ENCODE measurements at regions not wholly inside any gene's neighbourhood (a gene's known extent, or its start where the extent isn't known, plus 50 kb on each side); places are given as distances from the start of the nearest gene placed in this dataset.
A peak's percentile ranks its signal among the peaks of the same experiment; 100 is the strongest.

GRCh38 chr2:145344076-145344724, 824.3 kb upstream of the ZEB2 start:
- no peak overlapping the region for H3K4me3 ChIP-seq (ENCODE audit: insufficient read depth in 1 of 2, low read depth in 1 of 2, low read length in 2 of 2)
- no peak overlapping the region for H4K8ac ChIP-seq (ENCODE audit: low read length)
- no peaks in the 10 kb centered on the region for H3K9me3 ChIP-seq (ENCODE audit: control insufficient read depth, low read length)
- H2AFZ ChIP-seq (ENCODE audit: low read depth, low read length) = no peak overlapping the region
- H2BK5ac ChIP-seq (ENCODE audit: low read depth, low read length, poor library complexity, severe bottlenecking) = no peak overlapping the region
- no peak overlapping the region for H3K4ac ChIP-seq (ENCODE audit: low read depth in 1 of 2, low read length in 2 of 2)
- H2BK12ac ChIP-seq (ENCODE audit: low read length in 2 of 2) = no peak overlapping the region
- no peaks in the 10 kb centered on the region for H3K36me3 ChIP-seq (ENCODE audit: control insufficient read depth in 1 of 2, insufficient read depth in 2 of 2, low read depth in 1 of 2, low read length in 2 of 2)
- H3K27me3 ChIP-seq (ENCODE audit: control insufficient read depth in 1 of 2, insufficient read depth in 1 of 2, low read length in 2 of 2) = no peaks in the 10 kb centered on the region
- no peak overlapping the region for H2BK15ac ChIP-seq (ENCODE audit: low read depth, poor library complexity, severe bottlenecking)
- H2AK5ac ChIP-seq (ENCODE audit: low read length, severe bottlenecking) = no peak overlapping the region
- no peak overlapping the region for H3K4me2 ChIP-seq (ENCODE audit: low read length, poor library complexity, severe bottlenecking)
- H3K23ac ChIP-seq (ENCODE audit: low read length in 2 of 2) = no peak overlapping the region
- H3K9ac ChIP-seq (ENCODE audit: low read length) = no peak overlapping the region
- no peaks in the 10 kb centered on the region for H3K4me1 ChIP-seq (ENCODE audit: control insufficient read depth, insufficient read depth, low read depth, low read length)
- no peak overlapping the region for H3K27ac ChIP-seq (ENCODE audit: low read length, poor library complexity, severe bottlenecking)
- H3K14ac ChIP-seq (ENCODE audit: low read length in 2 of 2) = no peak overlapping the region
- H4K91ac ChIP-seq (ENCODE audit: low read length) = no peak overlapping the region
- DNase-seq = peak; percentile 33
- H2BK120ac ChIP-seq (ENCODE audit: low read depth, low read length) = no peak overlapping the region
- H3K18ac ChIP-seq (ENCODE audit: low read depth in 1 of 2, low read length in 2 of 2) = no peak overlapping the region
- H3K79me1 ChIP-seq (replicated peaks; ENCODE audit: low read length, poor library complexity, severe bottlenecking) = no peaks in the 10 kb centered on the region

- Histone ChIP-seq H2BK120ac (ENCODE audit: low read depth, low read length) (no peak overlapping the region), H3K23ac (ENCODE audit: low read length in 2 of 2) (no peak overlapping the region), H3K27ac (ENCODE audit: low read length, poor library complexity, severe bottlenecking) (no peak overlapping the region), H3K4me1 (ENCODE audit: control insufficient read depth, insufficient read depth, low read depth, low read length) (no peaks in the 10 kb centered on the region), H3K9me3 (ENCODE audit: control insufficient read depth, low read length) (no peaks in the 10 kb centered on the region), H2AK5ac (ENCODE audit: low read length, severe bottlenecking) (no peak overlapping the region), H2BK5ac (ENCODE audit: low read depth, low read length, poor library complexity, severe bottlenecking) (no peak overlapping the region), H4K8ac (ENCODE audit: low read length) (no peak overlapping the region), H2AFZ (ENCODE audit: low read depth, low read length) (no peak overlapping the region), H3K4ac (ENCODE audit: low read depth in 1 of 2, low read length in 2 of 2) (no peak overlapping the region), H3K9ac (ENCODE audit: low read length) (no peak overlapping the region), H3K4me2 (ENCODE audit: low read length, poor library complexity, severe bottlenecking) (no peak overlapping the region), H2BK15ac (ENCODE audit: low read depth, poor library complexity, severe bottlenecking) (no peak overlapping the region), H3K18ac (ENCODE audit: low read depth in 1 of 2, low read length in 2 of 2) (no peak overlapping the region), H3K36me3 (ENCODE audit: control insufficient read depth in 1 of 2, insufficient read depth in 2 of 2, low read depth in 1 of 2, low read length in 2 of 2) (no peaks in the 10 kb centered on the region), H4K91ac (ENCODE audit: low read length) (no peak overlapping the region), H3K79me1 (replicated peaks; ENCODE audit: low read length, poor library complexity, severe bottlenecking) (no peaks in the 10 kb centered on the region), H2BK12ac (ENCODE audit: low read length in 2 of 2) (no peak overlapping the region), H3K14ac (ENCODE audit: low read length in 2 of 2) (no peak overlapping the region), H3K27me3 (ENCODE audit: control insufficient read depth in 1 of 2, insufficient read depth in 1 of 2, low read length in 2 of 2) (no peaks in the 10 kb centered on the region), H3K4me3 (ENCODE audit: insufficient read depth in 1 of 2, low read depth in 1 of 2, low read length in 2 of 2) (no peak overlapping the region)
- DNase-seq = no peak
- 100% methylated on average over 2 of the region's 2 CpGs for WGBS
Observed at GRCh38 chr2:145343287-145343686, 823.4 kb upstream of the ZEB2 start.

- Histone ChIP-seq H4K91ac (ENCODE audit: low read length) (no peak overlapping the region), H3K27me3 (ENCODE audit: control insufficient read depth in 1 of 2, insufficient read depth in 1 of 2, low read length in 2 of 2) (no peaks in the 10 kb centered on the region), H2BK15ac (ENCODE audit: low read depth, poor library complexity, severe bottlenecking) (no peak overlapping the region), H3K36me3 (ENCODE audit: control insufficient read depth in 1 of 2, insufficient read depth in 2 of 2, low read depth in 1 of 2, low read length in 2 of 2) (no peaks in the 10 kb centered on the region), H2AK5ac (ENCODE audit: low read length, severe bottlenecking) (no peak overlapping the region), H3K23ac (ENCODE audit: low read length in 2 of 2) (no peak overlapping the region), H2BK12ac (ENCODE audit: low read length in 2 of 2) (no peak overlapping the region), H3K4me3 (ENCODE audit: insufficient read depth in 1 of 2, low read depth in 1 of 2, low read length in 2 of 2) (no peak overlapping the region), H4K8ac (ENCODE audit: low read length) (no peak overlapping the region), H3K27ac (ENCODE audit: low read length, poor library complexity, severe bottlenecking) (no peak overlapping the region), H2AFZ (ENCODE audit: low read depth, low read length) (no peak overlapping the region), H3K4me2 (ENCODE audit: low read length, poor library complexity, severe bottlenecking) (no peak overlapping the region), H3K9me3 (ENCODE audit: control insufficient read depth, low read length) (no peaks in the 10 kb centered on the region), H2BK5ac (ENCODE audit: low read depth, low read length, poor library complexity, severe bottlenecking) (no peak overlapping the region), H3K4me1 (ENCODE audit: control insufficient read depth, insufficient read depth, low read depth, low read length) (no peaks in the 10 kb centered on the region), H3K14ac (ENCODE audit: low read length in 2 of 2) (no peak overlapping the region), H3K9ac (ENCODE audit: low read length) (no peak overlapping the region), H2BK120ac (ENCODE audit: low read depth, low read length) (no peak overlapping the region), H3K79me1 (replicated peaks; ENCODE audit: low read length, poor library complexity, severe bottlenecking) (no peaks in the 10 kb centered on the region), H3K4ac (ENCODE audit: low read depth in 1 of 2, low read length in 2 of 2) (no peak overlapping the region), H3K18ac (ENCODE audit: low read depth in 1 of 2, low read length in 2 of 2) (no peak overlapping the region)
- DNase-seq = no peak
- no CpG with 5 or more reads among the region's 2 CpGs for WGBS
Observed at GRCh38 chr2:145341536-145341935, 821.6 kb upstream of the ZEB2 start.

GRCh38 chr2:145339646-145340045, 819.7 kb upstream of the ZEB2 start:
- Histone ChIP-seq H2BK5ac (ENCODE audit: low read depth, low read length, poor library complexity, severe bottlenecking) (no peak overlapping the region), H2BK120ac (ENCODE audit: low read depth, low read length) (no peak overlapping the region), H3K4me2 (ENCODE audit: low read length, poor library complexity, severe bottlenecking) (no peak overlapping the region), H3K27ac (ENCODE audit: low read length, poor library complexity, severe bottlenecking) (no peak overlapping the region), H2BK15ac (ENCODE audit: low read depth, poor library complexity, severe bottlenecking) (no peak overlapping the region), H3K9ac (ENCODE audit: low read length) (no peak overlapping the region), H4K8ac (ENCODE audit: low read length) (no peak overlapping the region), H3K27me3 (ENCODE audit: control insufficient read depth in 1 of 2, insufficient read depth in 1 of 2, low read length in 2 of 2) (no peaks in the 10 kb centered on the region), H3K4ac (ENCODE audit: low read depth in 1 of 2, low read length in 2 of 2) (no peak overlapping the region), H3K18ac (ENCODE audit: low read depth in 1 of 2, low read length in 2 of 2) (no peak overlapping the region), H3K36me3 (ENCODE audit: control insufficient read depth in 1 of 2, insufficient read depth in 2 of 2, low read depth in 1 of 2, low read length in 2 of 2) (no peaks in the 10 kb centered on the region), H2AK5ac (ENCODE audit: low read length, severe bottlenecking) (no peak overlapping the region), H2BK12ac (ENCODE audit: low read length in 2 of 2) (no peak overlapping the region), H4K91ac (ENCODE audit: low read length) (no peak overlapping the region), H3K4me3 (ENCODE audit: insufficient read depth in 1 of 2, low read depth in 1 of 2, low read length in 2 of 2) (no peak overlapping the region), H3K14ac (ENCODE audit: low read length in 2 of 2) (no peak overlapping the region), H3K4me1 (ENCODE audit: control insufficient read depth, insufficient read depth, low read depth, low read length) (no peaks in the 10 kb centered on the region), H2AFZ (ENCODE audit: low read depth, low read length) (no peak overlapping the region), H3K23ac (ENCODE audit: low read length in 2 of 2) (no peak overlapping the region), H3K9me3 (ENCODE audit: control insufficient read depth, low read length) (no peaks in the 10 kb centered on the region), H3K79me1 (replicated peaks; ENCODE audit: low read length, poor library complexity, severe bottlenecking) (no peaks in the 10 kb centered on the region)
- no peak for DNase-seq
- WGBS = 84% methylated on average over 2 of the region's 3 CpGs
